Breast epithelium (tissue), 4 donors: ENCODE measurements at regions not wholly inside any gene's neighbourhood (a gene's known extent, or its start where the extent isn't known, plus 50 kb on each side); places are given as distances from the start of the nearest gene placed in this dataset.

Experiments used
- DNase-seq, 2 donors: peaks; one replicate each; pipeline ENCODE4 v3.0.0-alpha.2; 2019; ENCODE audit warnings: low spot score in 2 of 2
- H3K27ac ChIP-seq, 2 donors: fragments of 200-600 bp; sonication (generic) in 1 of 2; one replicate each; pipeline ENCODE4 v1.5.1; 2016 to 2019; ENCODE audit warnings: mild to moderate bottlenecking in 1 of 2
- H3K27me3 ChIP-seq, 2 donors: fragments of 200-600 bp; sonication (generic) in 1 of 2; one replicate each; pipeline versions ENCODE4 v1.5.1 to v1.6.0; 2017 to 2019; ENCODE audit warnings: control low read depth in 1 of 2, mild to moderate bottlenecking in 1 of 2
- H3K36me3 ChIP-seq: fragments of 200-600 bp; one replicate; pipeline ENCODE4 v1.5.1; 2019
- H3K4me1 ChIP-seq, 2 donors: fragments of 200-600 bp; sonication (generic); one replicate each; pipeline ENCODE4 v1.5.1; 2016 to 2019; ENCODE audit warnings: control low read depth in 1 of 2
- H3K4me3 ChIP-seq, 3 donors: fragments of 200-600 bp; sonication (generic); 1 replicate in 2 of 3; 2 replicates in 1 of 3; pipeline ENCODE4 v1.5.1; 2016 to 2019; ENCODE audit warnings: mild to moderate bottlenecking in 3 of 3, moderate library complexity in 2 of 3
- H3K9me3 ChIP-seq, 2 donors: fragments of 200-600 bp; sonication (generic) in 1 of 2; one replicate each; pipeline ENCODE4 v1.5.1; 2016 to 2019; ENCODE audit warnings: control low read depth in 1 of 2
- CTCF ChIP-seq, 3 donors: fragments of 450-650 bp; IDR thresholded peaks; one replicate each; pipeline ENCODE4 v1.5.1; 2016 to 2017; ENCODE audit warnings: antibody characterized with exemption in 3 of 3, mild to moderate bottlenecking in 3 of 3, moderate library complexity in 3 of 3
- POLR2A ChIP-seq: fragments of 450-650 bp; IDR thresholded peaks from one replicate; pipeline ENCODE4 v1.6.1; 2016; ENCODE audit warnings: antibody characterized with exemption, mild to moderate bottlenecking, moderate library complexity
- POLR2AphosphoS5 ChIP-seq, 3 donors: sonication (generic); formaldehyde crosslinking; IDR thresholded peaks; one replicate each; pipeline ENCODE4 v1.6.1; 2017; ENCODE audit warnings: antibody characterized with exemption in 3 of 3
- intact Hi-C: fragments of 100-400 bp; cut with DNase I; formaldehyde crosslinking; loops from one replicate; pipeline ENCODE4 v1.15.1; 2023; ENCODE audit warnings: low total_unique reads

GRCh38 chr5:56535347-56535746, 280.0 kb upstream of the MAP3K1 start:
- Histone ChIP-seq H3K4me1 (peaks cover 0 to 3% of the 10 kb centered on the region in 2 donors), H3K9me3 (no peaks in the 10 kb centered on the region), H3K27ac (peak overlapping the region in 1 of 2 donors; percentile 88), H3K27me3 (no peaks in the 10 kb centered on the region), H3K36me3 (no peaks in the 10 kb centered on the region), H3K4me3 (no peak overlapping the region)
- DNase-seq = no peak
- intact Hi-C loops = no loop called here
- no peak for TF ChIP-seq CTCF (IDR thresholded peaks at IDR 0.05)
- TF ChIP-seq POLR2A = no peak
- no peak for TF ChIP-seq POLR2AphosphoS5 (IDR thresholded peaks at IDR 0.05)

GRCh38 chr5:56534102-56534829, 281.1 kb upstream of the MAP3K1 start:
- TF ChIP-seq POLR2AphosphoS5 (IDR thresholded peaks at IDR 0.05) (peak in 1 of 3 donors; percentile 49), CTCF (IDR thresholded peaks at IDR 0.05) (no peak)
- Histone ChIP-seq H3K4me1 (peaks cover 0 to 3% of the 10 kb centered on the region in 2 donors), H3K27ac (peak overlapping the region; percentile 75 to 88), H3K9me3 (no peaks in the 10 kb centered on the region), H3K27me3 (no peaks in the 10 kb centered on the region), H3K36me3 (no peaks in the 10 kb centered on the region), H3K4me3 (no peak overlapping the region)
- intact Hi-C loops = no loop called here
- DNase-seq = peak in 1 of 2 donors; percentile 82

DNA sequence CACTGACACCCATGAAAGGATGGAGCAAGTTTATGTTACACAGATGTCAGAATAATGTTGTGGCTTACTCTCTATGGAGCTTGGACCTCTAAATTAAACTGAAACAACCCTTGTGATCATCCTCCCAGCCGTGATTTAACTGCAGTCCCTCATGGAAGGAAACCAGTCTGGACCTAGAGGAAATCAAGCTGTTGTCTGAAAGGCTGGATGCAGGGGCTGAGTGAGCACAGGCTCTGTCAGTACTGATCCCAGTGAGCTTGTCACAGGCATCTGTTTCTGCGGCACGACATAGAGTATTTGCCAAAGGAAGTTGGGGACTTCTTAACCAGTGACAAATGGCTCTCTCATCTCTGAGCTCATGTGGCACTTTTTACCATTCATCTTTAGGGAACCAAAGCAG, 282.9 kb upstream of the MAP3K1 start:
- TF ChIP-seq POLR2A (no peak), POLR2AphosphoS5 (IDR thresholded peaks at IDR 0.05) (no peak), CTCF (IDR thresholded peaks at IDR 0.05) (no peak)
- intact Hi-C loops = no loop called here
- Histone ChIP-seq H3K9me3 (no peaks in the 10 kb centered on the region), H3K27me3 (no peaks in the 10 kb centered on the region), H3K4me3 (no peak overlapping the region), H3K4me1 (peaks cover 0 to 3% of the 10 kb centered on the region in 2 donors), H3K36me3 (no peaks in the 10 kb centered on the region), H3K27ac (no peak overlapping the region)
- no peak for DNase-seq

GRCh38 chr5:56530626-56531138, 284.7 kb upstream of the MAP3K1 start:
- intact Hi-C loops = no loop called here
- DNase-seq = no peak
- no peaks in the 10 kb centered on the region for H3K36me3 ChIP-seq
- peaks cover 0 to 3% of the 10 kb centered on the region in 2 donors for H3K4me1 ChIP-seq
- no peak for TF ChIP-seq POLR2AphosphoS5 (IDR thresholded peaks at IDR 0.05)
- no peak for TF ChIP-seq CTCF (IDR thresholded peaks at IDR 0.05)
- TF ChIP-seq POLR2A = no peak
- H3K4me3 ChIP-seq = no peak overlapping the region
- H3K27me3 ChIP-seq = no peaks in the 10 kb centered on the region
- no peaks in the 10 kb centered on the region for H3K9me3 ChIP-seq
- H3K27ac ChIP-seq = no peak overlapping the region

GRCh38 chr5:56529666-56530430, 285.5 kb upstream of the MAP3K1 start:
- H3K4me1 ChIP-seq = peaks cover 0 to 3% of the 10 kb centered on the region in 2 donors
- TF ChIP-seq POLR2AphosphoS5 (IDR thresholded peaks at IDR 0.05) (no peak), POLR2A (no peak), CTCF (IDR thresholded peaks at IDR 0.05) (no peak)
- H3K27ac ChIP-seq = no peak overlapping the region
- H3K9me3 ChIP-seq = no peaks in the 10 kb centered on the region
- no peak overlapping the region for H3K4me3 ChIP-seq
- intact Hi-C loops = no loop called here
- no peaks in the 10 kb centered on the region for H3K36me3 ChIP-seq
- no peak for DNase-seq
- H3K27me3 ChIP-seq = no peaks in the 10 kb centered on the region
